B cell (primary cell): ENCODE measurements at regions not wholly inside any gene's neighbourhood (a gene's known extent, or its start where the extent isn't known, plus 50 kb on each side); places are given as distances from the start of the nearest gene placed in this dataset.

Source experiments
- EZH2 ChIP-seq: IDR thresholded peaks from 2 replicates; pipeline ENCODE4 v1.6.1; 2012; ENCODE audit warnings: borderline replicate concordance, low read depth, mild to moderate bottlenecking, moderate library complexity, low read length; ENCODE audit not compliant: insufficient read depth, poor library complexity, severe bottlenecking
- TF ChIP-seq, protein P1 (sequence below): fragments of 200-600 bp; IDR thresholded peaks from one replicate; pipeline ENCODE4 v1.8.0; 2022; ENCODE audit warnings: antibody characterized with exemption, mild to moderate bottlenecking

DNA sequence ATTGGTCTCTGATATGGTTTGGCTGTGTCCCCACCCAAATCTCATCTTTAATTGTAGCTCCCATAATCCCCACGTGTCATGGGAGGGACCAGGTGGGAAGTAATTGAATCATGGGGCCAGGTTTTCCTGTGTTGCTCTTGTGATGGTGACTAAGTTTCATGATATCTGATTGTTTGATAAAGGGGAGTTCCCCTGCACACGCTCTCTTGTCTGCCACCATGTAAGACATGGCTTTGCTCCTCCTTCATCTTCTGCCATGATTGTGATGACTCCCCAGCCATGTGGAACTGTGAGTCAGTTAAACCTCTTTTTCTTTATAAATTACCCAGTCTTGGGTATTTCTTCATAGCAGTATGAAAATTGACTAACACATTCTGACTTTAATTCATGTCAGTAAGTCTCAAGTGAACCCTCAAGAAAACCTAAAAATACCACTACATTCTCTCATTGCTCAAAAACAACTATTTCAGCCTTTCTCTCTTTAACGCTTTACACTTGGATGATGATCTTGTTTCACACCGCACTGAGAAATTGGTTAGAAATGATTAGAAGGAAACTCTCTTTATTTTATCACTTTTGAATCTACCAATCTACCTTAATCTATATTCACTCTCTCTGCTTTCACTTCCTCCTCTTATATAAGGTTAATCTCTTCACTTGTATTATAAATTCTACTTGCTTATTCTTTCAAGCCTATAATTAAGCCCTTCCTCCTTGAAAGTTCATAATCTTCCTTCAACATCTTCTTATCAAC is 110.1 kb downstream of the GALR1 start:
- TF ChIP-seq, protein P1, sequence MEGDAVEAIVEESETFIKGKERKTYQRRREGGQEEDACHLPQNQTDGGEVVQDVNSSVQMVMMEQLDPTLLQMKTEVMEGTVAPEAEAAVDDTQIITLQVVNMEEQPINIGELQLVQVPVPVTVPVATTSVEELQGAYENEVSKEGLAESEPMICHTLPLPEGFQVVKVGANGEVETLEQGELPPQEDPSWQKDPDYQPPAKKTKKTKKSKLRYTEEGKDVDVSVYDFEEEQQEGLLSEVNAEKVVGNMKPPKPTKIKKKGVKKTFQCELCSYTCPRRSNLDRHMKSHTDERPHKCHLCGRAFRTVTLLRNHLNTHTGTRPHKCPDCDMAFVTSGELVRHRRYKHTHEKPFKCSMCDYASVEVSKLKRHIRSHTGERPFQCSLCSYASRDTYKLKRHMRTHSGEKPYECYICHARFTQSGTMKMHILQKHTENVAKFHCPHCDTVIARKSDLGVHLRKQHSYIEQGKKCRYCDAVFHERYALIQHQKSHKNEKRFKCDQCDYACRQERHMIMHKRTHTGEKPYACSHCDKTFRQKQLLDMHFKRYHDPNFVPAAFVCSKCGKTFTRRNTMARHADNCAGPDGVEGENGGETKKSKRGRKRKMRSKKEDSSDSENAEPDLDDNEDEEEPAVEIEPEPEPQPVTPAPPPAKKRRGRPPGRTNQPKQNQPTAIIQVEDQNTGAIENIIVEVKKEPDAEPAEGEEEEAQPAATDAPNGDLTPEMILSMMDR, result no peak
- TF ChIP-seq EZH2, result no peak
